Fibroblast of mammary gland (primary cell): ENCODE measurements at regions not wholly inside any gene's neighbourhood (a gene's known extent, or its start where the extent isn't known, plus 50 kb on each side); places are given as distances from the start of the nearest gene placed in this dataset.

Experiments
- DNase-seq: peaks from one replicate; pipeline ENCODE4 v3.0.0-alpha.2; 2010; ENCODE audit warnings: low read depth
- H3K4me3 ChIP-seq: 2 replicates; pipeline ENCODE4 v1.5.1; 2011; ENCODE audit warnings: low read depth, mild to moderate bottlenecking, low read length, moderate library complexity; ENCODE audit not compliant: control insufficient read depth
- TF ChIP-seq, protein P1 (sequence below): conservative IDR thresholded peaks from 2 replicates; pipeline ENCODE4 v1.5.1; 2011; ENCODE audit warnings: low read depth, low read length, inconsistent platforms; ENCODE audit not compliant: control insufficient read depth, insufficient read depth

DNA sequence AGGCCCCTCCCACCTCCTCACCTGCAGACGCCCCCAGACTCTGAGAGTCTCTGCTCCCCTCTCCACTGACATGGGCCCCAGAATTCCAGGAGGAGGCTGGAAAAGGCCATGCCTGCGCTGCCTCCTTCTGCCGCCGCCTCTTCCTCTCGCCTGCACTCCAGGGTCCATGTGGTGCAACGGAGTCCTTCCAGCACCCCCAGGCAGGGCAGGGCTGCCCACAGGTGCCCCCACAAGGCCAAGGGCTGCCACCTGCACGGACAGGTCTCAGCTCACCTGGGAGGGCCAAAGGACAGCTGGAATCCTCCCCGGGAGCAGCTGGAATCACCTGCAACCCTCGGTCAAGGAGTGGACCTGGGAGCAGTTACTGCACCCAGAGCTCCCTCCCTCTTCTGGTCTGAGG, 194.9 kb downstream of the RBFOX3 start:
- TF ChIP-seq, protein P1, sequence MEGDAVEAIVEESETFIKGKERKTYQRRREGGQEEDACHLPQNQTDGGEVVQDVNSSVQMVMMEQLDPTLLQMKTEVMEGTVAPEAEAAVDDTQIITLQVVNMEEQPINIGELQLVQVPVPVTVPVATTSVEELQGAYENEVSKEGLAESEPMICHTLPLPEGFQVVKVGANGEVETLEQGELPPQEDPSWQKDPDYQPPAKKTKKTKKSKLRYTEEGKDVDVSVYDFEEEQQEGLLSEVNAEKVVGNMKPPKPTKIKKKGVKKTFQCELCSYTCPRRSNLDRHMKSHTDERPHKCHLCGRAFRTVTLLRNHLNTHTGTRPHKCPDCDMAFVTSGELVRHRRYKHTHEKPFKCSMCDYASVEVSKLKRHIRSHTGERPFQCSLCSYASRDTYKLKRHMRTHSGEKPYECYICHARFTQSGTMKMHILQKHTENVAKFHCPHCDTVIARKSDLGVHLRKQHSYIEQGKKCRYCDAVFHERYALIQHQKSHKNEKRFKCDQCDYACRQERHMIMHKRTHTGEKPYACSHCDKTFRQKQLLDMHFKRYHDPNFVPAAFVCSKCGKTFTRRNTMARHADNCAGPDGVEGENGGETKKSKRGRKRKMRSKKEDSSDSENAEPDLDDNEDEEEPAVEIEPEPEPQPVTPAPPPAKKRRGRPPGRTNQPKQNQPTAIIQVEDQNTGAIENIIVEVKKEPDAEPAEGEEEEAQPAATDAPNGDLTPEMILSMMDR, result no peak
- DNase-seq, result no peak
- H3K4me3 ChIP-seq, result no peak overlapping the region

DNA sequence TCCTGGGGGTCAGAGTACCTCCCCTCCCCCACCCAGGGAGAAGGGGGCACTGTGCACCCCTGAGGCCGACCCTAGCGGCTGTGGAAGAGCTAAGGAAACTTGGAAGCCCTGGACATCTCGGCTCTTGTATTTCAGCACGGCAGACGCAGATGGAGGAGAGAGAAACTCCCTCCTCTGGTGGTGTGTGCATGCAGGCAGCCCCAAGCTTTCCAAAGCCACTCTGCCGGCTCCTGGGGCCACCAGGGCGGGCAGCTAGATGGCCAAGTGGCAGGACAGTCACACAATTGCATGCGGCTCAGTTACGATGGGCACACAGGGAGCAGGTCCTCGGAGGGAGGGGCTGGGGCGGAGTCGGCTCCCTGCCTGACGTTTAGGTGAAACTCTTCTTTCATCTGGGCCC, 195.5 kb downstream of the RBFOX3 start:
- H3K4me3 ChIP-seq, result no peak overlapping the region
- no peak for DNase-seq
- TF ChIP-seq, protein P1, result no peak

DNA sequence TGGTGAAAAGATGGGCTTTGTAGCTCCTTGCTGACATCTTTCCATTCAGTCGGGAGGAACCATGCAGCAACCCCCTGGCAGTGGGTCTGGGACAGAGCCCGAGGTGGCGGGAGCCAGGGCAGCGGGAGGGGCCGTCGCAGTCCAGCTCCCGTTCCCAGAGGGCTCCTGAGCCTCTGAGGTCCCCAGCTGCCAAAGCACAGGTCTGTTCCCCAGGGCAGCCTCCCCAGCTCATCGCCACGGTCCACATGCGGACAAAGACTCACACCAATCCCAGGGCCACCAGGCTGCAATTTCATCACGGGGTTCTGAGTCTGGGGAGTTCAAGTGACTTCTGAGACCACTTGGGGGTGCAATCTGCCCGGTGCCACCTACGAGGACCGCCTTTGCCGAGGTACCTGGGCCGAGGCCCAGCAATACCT, 196.0 kb downstream of the RBFOX3 start:
- H3K4me3 ChIP-seq, result no peak overlapping the region
- no peak for DNase-seq
- TF ChIP-seq, protein P1, result no peak

DNA sequence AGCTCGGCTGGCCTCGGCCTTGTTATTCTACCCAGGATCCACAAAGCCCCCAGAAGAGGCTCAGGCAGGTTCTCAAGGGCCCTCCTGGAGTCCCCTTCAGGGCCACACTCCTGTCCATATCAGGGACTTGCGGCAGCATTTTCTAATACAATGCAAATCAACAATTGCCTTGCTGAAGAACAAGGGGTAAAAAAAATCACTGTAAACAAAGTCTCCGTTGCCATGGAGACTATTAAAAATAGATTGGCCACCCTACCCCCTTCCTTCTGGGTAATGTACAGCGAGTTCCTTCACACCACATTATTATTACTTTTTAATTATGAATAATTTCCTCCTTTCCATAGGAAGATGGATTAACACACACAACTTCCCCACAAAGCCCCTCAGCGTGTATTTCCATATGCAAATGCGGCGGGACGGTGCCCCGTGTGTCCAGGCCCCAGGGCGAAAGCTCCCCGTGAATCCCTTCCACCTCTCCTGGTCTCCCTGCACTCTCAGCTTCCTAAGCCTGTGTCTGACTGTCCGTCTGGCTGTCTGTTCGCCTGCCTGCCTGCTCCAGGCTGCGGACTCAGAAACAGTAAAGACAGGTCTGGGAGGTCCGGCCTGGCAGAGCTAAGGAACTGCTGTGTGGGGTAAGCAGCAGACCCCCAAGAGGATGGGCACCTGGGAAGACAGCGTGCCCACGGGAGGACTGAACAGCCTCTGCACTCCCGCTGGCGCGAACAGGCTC, 196.6 kb downstream of the RBFOX3 start:
- TF ChIP-seq, protein P1, result no peak
- DNase-seq, result no peak
- no peak overlapping the region for H3K4me3 ChIP-seq

DNA sequence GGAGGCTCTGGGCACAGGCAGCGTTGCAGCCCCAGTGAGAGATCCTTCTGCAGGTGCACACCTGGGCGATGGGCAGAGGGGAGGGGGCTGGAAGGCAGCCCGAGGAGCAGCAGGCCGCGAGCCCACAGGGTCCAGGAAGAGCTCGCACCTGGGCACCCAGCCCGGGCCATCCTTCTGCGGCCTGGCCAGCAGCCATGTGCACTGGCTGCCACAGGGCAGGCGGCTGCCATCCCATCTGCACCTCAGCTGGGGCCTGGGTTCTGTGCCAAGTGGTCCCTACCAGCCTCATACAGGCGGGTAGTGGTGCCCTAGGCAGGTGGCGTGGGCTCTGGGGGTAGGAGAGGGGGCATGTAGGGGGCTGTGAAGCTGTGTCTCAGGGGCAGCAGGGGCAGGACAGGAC, 197.2 kb downstream of the RBFOX3 start:
- TF ChIP-seq, protein P1, result no peak
- DNase-seq, result no peak
- H3K4me3 ChIP-seq, result no peak overlapping the region

DNA sequence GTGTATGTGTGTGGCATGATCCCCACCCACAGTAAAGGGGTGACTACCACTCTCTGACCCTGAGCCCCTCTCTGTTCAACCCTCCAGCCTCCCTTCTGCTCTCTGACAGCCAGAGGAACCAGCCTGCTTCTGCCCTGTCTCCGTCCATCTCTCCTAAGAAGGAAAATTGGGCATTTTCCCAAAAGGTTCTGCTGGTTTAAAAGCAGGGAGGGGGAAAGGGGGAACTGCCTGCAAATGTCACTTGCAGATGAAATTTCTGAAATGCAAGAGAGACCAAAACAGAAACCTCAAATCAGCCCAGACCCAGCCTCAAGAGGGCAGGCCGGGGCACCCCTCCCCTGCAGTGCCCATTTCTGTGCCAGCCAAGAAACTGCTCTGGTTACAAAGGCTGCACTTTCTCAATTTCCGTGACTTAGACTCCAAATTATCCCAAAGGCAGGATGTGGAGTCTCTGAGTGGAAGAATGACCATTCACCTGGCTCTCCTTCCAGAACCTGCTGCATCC, 197.9 kb downstream of the RBFOX3 start:
- no peak overlapping the region for H3K4me3 ChIP-seq
- TF ChIP-seq, protein P1, result no peak
- no peak for DNase-seq
